OCI-LY1 (cell line): ENCODE measurements at regions not wholly inside any gene's neighbourhood (a gene's known extent, or its start where the extent isn't known, plus 50 kb on each side); places are given as distances from the start of the nearest gene placed in this dataset.

Source experiments
- EZH2 ChIP-seq: fragments of 200-600 bp; sonication (generic), shearing (Covaris generic); IDR thresholded peaks from 2 replicates; pipeline ENCODE4 v1.8.0; 2017; ENCODE audit warnings: borderline replicate concordance, mixed run types, mild to moderate bottlenecking, antibody characterized with exemption, low read length, moderate library complexity, mixed read lengths
- TF ChIP-seq, protein P1 (sequence below): fragments of 200-600 bp; sonication (generic), shearing (Covaris generic); IDR thresholded peaks from 2 replicates; pipeline ENCODE4 v1.5.1; 2017; ENCODE audit warnings: mild to moderate bottlenecking, antibody characterized with exemption, low read length, moderate library complexity, mixed read lengths

DNA sequence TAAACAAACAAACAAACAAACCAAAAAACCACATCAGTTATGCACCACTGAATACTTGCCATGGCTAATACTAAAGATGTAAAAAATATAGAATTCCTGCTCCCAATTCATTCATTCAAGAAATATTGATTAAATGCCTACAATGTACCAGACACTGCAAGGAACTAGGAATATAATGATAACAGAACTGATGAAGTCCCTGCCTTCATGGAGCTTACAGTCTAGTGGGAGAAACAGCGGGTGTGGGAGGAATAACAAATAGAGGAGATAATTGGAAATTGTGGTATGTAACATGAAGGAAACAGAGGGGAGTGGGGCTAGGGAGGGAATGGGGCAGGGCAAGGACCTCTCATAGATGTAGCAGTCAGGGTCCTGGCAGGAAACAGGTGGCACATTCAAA lies 58.6 kb upstream of the NBL1 start:
- TF ChIP-seq, protein P1, sequence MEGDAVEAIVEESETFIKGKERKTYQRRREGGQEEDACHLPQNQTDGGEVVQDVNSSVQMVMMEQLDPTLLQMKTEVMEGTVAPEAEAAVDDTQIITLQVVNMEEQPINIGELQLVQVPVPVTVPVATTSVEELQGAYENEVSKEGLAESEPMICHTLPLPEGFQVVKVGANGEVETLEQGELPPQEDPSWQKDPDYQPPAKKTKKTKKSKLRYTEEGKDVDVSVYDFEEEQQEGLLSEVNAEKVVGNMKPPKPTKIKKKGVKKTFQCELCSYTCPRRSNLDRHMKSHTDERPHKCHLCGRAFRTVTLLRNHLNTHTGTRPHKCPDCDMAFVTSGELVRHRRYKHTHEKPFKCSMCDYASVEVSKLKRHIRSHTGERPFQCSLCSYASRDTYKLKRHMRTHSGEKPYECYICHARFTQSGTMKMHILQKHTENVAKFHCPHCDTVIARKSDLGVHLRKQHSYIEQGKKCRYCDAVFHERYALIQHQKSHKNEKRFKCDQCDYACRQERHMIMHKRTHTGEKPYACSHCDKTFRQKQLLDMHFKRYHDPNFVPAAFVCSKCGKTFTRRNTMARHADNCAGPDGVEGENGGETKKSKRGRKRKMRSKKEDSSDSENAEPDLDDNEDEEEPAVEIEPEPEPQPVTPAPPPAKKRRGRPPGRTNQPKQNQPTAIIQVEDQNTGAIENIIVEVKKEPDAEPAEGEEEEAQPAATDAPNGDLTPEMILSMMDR = no peak
- TF ChIP-seq EZH2 = no peak
